Left ventricle myocardium superior (tissue), 1 donor: ENCODE measurements at regions not wholly inside any gene's neighbourhood (a gene's known extent, or its start where the extent isn't known, plus 50 kb on each side); places are given as distances from the start of the nearest gene placed in this dataset.

ENCODE experiments used
- ATAC-seq: fragments of 200-7000 bp; cut with Tn5 transposase; one replicate; pipeline ENCODE4 v1.9.1; 2020; ENCODE audit warnings: mild to moderate bottlenecking, moderate library complexity
- DNase-seq: peaks from one replicate; pipeline ENCODE4 v3.0.0-alpha.2; 2020
- intact Hi-C: fragments of 100-400 bp; cut with micrococcal nuclease; formaldehyde crosslinking; loops from one replicate; pipeline ENCODE4 v1.11.0; 2022
- donor health status: DM: no; HTN: yes; CAD: no; lungs with severe emphysema.

- DNase-seq (no peak), ATAC-seq (no peak)
- intact Hi-C loops, result no loop called here
Measured at GRCh38 chr2:5905661-5906060, 213.5 kb downstream of the SOX11 start.

- ATAC-seq (no peak), DNase-seq (no peak)
- intact Hi-C loops, result no loop called here
Measured at GRCh38 chr2:5908071-5908470, 215.9 kb downstream of the SOX11 start.

- ATAC-seq, result no peak
- intact Hi-C loops, result no loop called here
Measured at GRCh38 chr2:5911718-5912117, 219.5 kb downstream of the SOX11 start.

GRCh38 chr2:5913711-5914395, 221.7 kb downstream of the SOX11 start:
- intact Hi-C loops, result no loop called here
- ATAC-seq (no peak), DNase-seq (no peak)

More at GRCh38 chr2:5911718-5912117, 219.5 kb downstream of the SOX11 start:
- no peak for DNase-seq

GRCh38 chr2:5914811-5915611, 222.8 kb downstream of the SOX11 start:
- intact Hi-C loops, result no loop called here
- peak; percentile 65 for DNase-seq

GRCh38 chr2:5915881-5916310, 223.7 kb downstream of the SOX11 start:
- peak; percentile 8 for ATAC-seq
- intact Hi-C loops, result no loop called here
- no peak for DNase-seq

More at GRCh38 chr2:5914811-5915611, 222.8 kb downstream of the SOX11 start:
- ATAC-seq, result peak; percentile 94

GRCh38 chr2:5921081-5921642, 229.0 kb downstream of the SOX11 start:
- ATAC-seq (peak; percentile 64), DNase-seq (peak; percentile 54)

GRCh38 chr2:5923957-5924945, 232.1 kb downstream of the SOX11 start:
- intact Hi-C loops, result no loop called here
- no peak for DNase-seq
- ATAC-seq, result no peak

More at GRCh38 chr2:5921081-5921642, 229.0 kb downstream of the SOX11 start:
- intact Hi-C loops, result no loop called here

GRCh38 chr2:5925604-5926003, 233.4 kb downstream of the SOX11 start:
- no peak for DNase-seq
- intact Hi-C loops, result no loop called here
- no peak for ATAC-seq

- DNase-seq, result peak; percentile 34
- ATAC-seq, result peak; percentile 93
- intact Hi-C loops, result no loop called here
Measured at GRCh38 chr2:5926871-5927512, 234.8 kb downstream of the SOX11 start.

- ATAC-seq, result peak; percentile 98
- peak; percentile 84 for DNase-seq
Measured at GRCh38 chr2:5932556-5933469, 240.6 kb downstream of the SOX11 start.

GRCh38 chr2:5933669-5934068, 241.5 kb downstream of the SOX11 start:
- intact Hi-C loops, result no loop called here
- no peak for ATAC-seq

More at GRCh38 chr2:5932556-5933469, 240.6 kb downstream of the SOX11 start:
- intact Hi-C loops, result no loop called here

GRCh38 chr2:5937321-5937720, 245.1 kb downstream of the SOX11 start:
- intact Hi-C loops, result no loop called here
- ATAC-seq (no peak), DNase-seq (no peak)

More at GRCh38 chr2:5933669-5934068, 241.5 kb downstream of the SOX11 start:
- DNase-seq, result no peak

- DNase-seq (no peak), ATAC-seq (no peak)
- intact Hi-C loops, result no loop called here
Measured at GRCh38 chr2:5937851-5938565, 245.8 kb downstream of the SOX11 start.

- ATAC-seq (no peak), DNase-seq (no peak)
- intact Hi-C loops, result no loop called here
Measured at GRCh38 chr2:5938566-5938896, 246.3 kb downstream of the SOX11 start.

GRCh38 chr2:5939553-5939952, 247.4 kb downstream of the SOX11 start:
- DNase-seq (no peak), ATAC-seq (no peak)
- intact Hi-C loops, result no loop called here
